GM13976 (cell line): ENCODE measurements at regions not wholly inside any gene's neighbourhood (a gene's known extent, or its start where the extent isn't known, plus 50 kb on each side); places are given as distances from the start of the nearest gene placed in this dataset.

ENCODE experiments used
- DNase-seq: peaks from one replicate; pipeline ENCODE4 v3.0.0; 2012; ENCODE audit warnings: low spot score
- in situ Hi-C: fragments of 300-500 bp; cut with MboI; formaldehyde crosslinking; loops from one replicate; pipeline ENCODE4 v1.12.0; 2022; ENCODE audit warnings: low sequenced_read_pairs, mixed read lengths, inconsistent platforms; ENCODE audit not compliant: unreplicated experiment
- TF ChIP-seq, protein P1 (sequence below): IDR thresholded peaks from 2 replicates; pipeline ENCODE4 v1.5.1; 2012; ENCODE audit warnings: borderline replicate concordance, mild to moderate bottlenecking; ENCODE audit not compliant: insufficient read depth; ENCODE audit errors: extremely low read depth, missing control alignments, control extremely low read depth

DNA sequence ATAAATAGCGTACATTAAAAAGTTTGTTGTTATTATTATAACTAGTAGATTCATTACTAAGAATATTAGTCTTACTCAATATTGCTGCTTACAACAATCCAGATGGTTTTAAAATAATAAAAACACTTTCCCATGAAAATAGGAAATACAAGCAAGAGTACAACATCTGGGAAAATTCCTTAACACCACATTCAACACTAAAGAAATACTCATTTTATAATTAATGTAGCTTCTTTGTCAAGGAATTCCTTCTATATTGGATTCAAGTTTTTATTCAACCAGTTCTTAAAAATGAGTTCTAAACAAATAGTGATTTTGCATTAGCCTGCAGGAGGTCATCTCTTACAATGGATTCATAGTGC lies 650.3 kb upstream of the SLC35B3 start:
- TF ChIP-seq, protein P1, sequence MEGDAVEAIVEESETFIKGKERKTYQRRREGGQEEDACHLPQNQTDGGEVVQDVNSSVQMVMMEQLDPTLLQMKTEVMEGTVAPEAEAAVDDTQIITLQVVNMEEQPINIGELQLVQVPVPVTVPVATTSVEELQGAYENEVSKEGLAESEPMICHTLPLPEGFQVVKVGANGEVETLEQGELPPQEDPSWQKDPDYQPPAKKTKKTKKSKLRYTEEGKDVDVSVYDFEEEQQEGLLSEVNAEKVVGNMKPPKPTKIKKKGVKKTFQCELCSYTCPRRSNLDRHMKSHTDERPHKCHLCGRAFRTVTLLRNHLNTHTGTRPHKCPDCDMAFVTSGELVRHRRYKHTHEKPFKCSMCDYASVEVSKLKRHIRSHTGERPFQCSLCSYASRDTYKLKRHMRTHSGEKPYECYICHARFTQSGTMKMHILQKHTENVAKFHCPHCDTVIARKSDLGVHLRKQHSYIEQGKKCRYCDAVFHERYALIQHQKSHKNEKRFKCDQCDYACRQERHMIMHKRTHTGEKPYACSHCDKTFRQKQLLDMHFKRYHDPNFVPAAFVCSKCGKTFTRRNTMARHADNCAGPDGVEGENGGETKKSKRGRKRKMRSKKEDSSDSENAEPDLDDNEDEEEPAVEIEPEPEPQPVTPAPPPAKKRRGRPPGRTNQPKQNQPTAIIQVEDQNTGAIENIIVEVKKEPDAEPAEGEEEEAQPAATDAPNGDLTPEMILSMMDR = no peak
- in situ Hi-C loops = no loop called here
- no peak for DNase-seq

DNA sequence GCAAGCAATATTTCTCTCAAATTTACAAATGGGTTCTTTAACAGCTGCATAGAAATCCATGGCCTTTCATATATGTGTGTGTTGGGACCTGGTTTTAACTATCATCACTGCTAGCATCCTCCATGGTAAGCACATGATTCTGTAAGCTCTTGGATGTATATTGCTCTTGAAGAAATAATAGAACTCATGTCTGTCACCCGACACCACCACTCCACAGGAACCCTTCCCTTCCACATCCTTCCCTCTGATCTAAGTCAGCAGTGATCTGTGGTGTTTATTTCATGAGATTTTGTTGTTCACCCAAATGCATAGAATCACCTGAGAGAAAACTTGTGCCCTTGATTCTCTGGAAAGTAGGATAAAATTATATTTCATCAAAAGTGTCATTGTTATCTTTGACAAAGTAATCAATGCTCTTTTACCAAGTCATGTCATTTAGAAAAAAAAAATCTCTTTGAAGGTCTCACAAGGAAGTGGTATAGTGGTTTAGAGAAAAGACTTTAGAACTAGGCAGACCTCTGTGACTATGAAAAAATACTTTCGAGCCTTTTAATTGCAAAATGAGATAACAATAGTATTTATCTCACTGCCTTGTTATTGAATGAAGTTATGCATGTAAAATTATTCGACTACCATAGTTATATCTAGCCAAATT lies 649.8 kb upstream of the SLC35B3 start:
- in situ Hi-C loops = no loop called here
- TF ChIP-seq, protein P1 = no peak
- no peak for DNase-seq

DNA sequence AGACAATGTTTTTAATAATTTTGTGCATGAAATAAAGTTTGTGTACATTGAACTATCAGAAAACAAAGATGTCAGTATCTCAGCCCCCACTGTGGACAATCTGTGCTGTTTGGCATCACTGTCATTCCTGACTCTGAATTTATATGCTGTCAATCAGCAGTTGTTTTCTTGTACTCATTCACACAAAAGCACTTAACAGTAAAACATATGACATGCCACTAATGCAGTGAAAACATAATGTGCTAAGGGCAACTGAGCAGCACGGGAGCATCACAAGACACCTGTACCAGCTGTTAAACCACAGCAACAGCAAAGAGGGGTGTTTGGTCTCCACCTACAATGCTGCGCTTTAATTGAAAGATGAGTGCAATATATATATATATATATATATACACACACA lies 647.8 kb upstream of the SLC35B3 start:
- TF ChIP-seq, protein P1 = no peak
- in situ Hi-C loops = no loop called here
- no peak for DNase-seq

- no peak for DNase-seq
- TF ChIP-seq, protein P1 = no peak
- in situ Hi-C loops = no loop called here
These were observed 631.4 kb upstream of the SLC35B3 start for GRCh38 chr6:9066726-9067125.

GRCh38 chr6:9064156-9064555 lies 628.8 kb upstream of the SLC35B3 start:
- DNase-seq = no peak
- TF ChIP-seq, protein P1 = no peak
- in situ Hi-C loops = no loop called here

DNA sequence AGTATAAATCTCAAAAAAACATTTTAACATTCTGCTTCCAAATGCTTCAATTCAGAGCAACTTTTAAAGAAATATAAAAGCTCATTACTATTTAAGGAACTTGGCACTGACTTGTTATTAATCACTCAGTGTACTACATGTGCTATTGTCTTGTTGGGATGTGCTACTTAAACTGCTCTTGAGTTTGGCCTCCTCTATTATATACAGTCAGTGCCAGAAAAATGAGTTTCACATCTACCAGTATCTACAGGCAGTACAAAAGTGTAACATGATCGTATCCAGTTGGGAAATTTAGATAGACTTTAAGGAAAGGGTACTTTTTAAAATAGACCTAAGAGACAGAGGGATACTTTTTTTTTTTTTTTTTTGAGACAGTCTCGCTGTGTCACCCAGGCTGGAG lies 627.3 kb upstream of the SLC35B3 start:
- TF ChIP-seq, protein P1 = no peak
- in situ Hi-C loops = no loop called here
- no peak for DNase-seq
